H9 (cell line): ENCODE measurements at regions not wholly inside any gene's neighbourhood (a gene's known extent, or its start where the extent isn't known, plus 50 kb on each side); places are given as distances from the start of the nearest gene placed in this dataset.

ENCODE experiments used
- DNase-seq: peaks from one replicate; pipeline ENCODE4 v3.0.0-alpha.2; 2017
- H2AFZ ChIP-seq: one replicate; pipeline ENCODE4 v1.6.1; 2013; ENCODE audit warnings: mild to moderate bottlenecking, low read length, control low read depth, moderate library complexity
- H2AK5ac ChIP-seq: 2 replicates; pipeline ENCODE4 v1.6.1; 2013; ENCODE audit warnings: low read length, control low read depth, mixed read lengths; ENCODE audit not compliant: insufficient read length
- H2BK120ac ChIP-seq: one replicate; pipeline ENCODE4 v1.6.1; 2013; ENCODE audit warnings: low read depth, mild to moderate bottlenecking, low read length, control low read depth, inconsistent platforms; ENCODE audit not compliant: poor library complexity, severe bottlenecking
- H2BK12ac ChIP-seq: 2 replicates; pipeline ENCODE4 v1.6.1; 2013; ENCODE audit warnings: low read length, control low read depth, mixed read lengths, low read depth; ENCODE audit not compliant: insufficient read length
- H2BK15ac ChIP-seq: 2 replicates; pipeline ENCODE4 v1.6.1; 2013; ENCODE audit warnings: low read depth, low read length, control low read depth
- H2BK20ac ChIP-seq: one replicate; pipeline ENCODE4 v1.6.1; 2013; ENCODE audit warnings: low read depth, mild to moderate bottlenecking, low read length, control low read depth, inconsistent platforms; ENCODE audit not compliant: poor library complexity, severe bottlenecking
- H2BK5ac ChIP-seq: 2 replicates; pipeline ENCODE4 v1.6.1; 2013; ENCODE audit warnings: low read length, control low read depth, mixed read lengths; ENCODE audit not compliant: insufficient read length
- H3K14ac ChIP-seq: 2 replicates; pipeline ENCODE4 v1.6.1; 2013; ENCODE audit warnings: low read length, control low read depth; ENCODE audit not compliant: insufficient read depth
- H3K18ac ChIP-seq: 2 replicates; pipeline ENCODE4 v1.6.1; 2013; ENCODE audit warnings: low read depth, mild to moderate bottlenecking, mixed read lengths, low read length, control low read depth; ENCODE audit not compliant: insufficient read length
- H3K23ac ChIP-seq: 2 replicates; pipeline ENCODE4 v1.6.1; 2013; ENCODE audit warnings: low read length, control low read depth, mixed read lengths, low read depth; ENCODE audit not compliant: insufficient read length
- H3K23me2 ChIP-seq: 2 replicates; pipeline ENCODE4 v1.6.1; 2013; ENCODE audit warnings: low read depth, mild to moderate bottlenecking, mixed read lengths, low read length, control low read depth; ENCODE audit not compliant: insufficient read length, poor library complexity, severe bottlenecking
- H3K27ac ChIP-seq: 2 replicates; pipeline ENCODE4 v1.5.1; 2013; ENCODE audit warnings: low read length, control low read depth, mixed read lengths, low read depth; ENCODE audit not compliant: insufficient read length
- H3K27me3 ChIP-seq: 2 replicates; pipeline ENCODE4 v1.6.1; 2013; ENCODE audit warnings: low read length, control low read depth, inconsistent platforms; ENCODE audit not compliant: insufficient read depth
- H3K4ac ChIP-seq: 2 replicates; pipeline ENCODE4 v1.6.1; 2013; ENCODE audit warnings: low read depth, mild to moderate bottlenecking, control low read depth, inconsistent platforms, low read length, moderate library complexity
- H3K4me1 ChIP-seq: 2 replicates; pipeline ENCODE4 v1.6.1; 2013; ENCODE audit warnings: low read length, control low read depth, inconsistent platforms; ENCODE audit not compliant: insufficient read depth
- H3K4me2 ChIP-seq: 2 replicates; pipeline ENCODE4 v1.6.1; 2013; ENCODE audit warnings: low read length, control low read depth, mixed read lengths; ENCODE audit not compliant: insufficient read length, insufficient read depth
- H3K56ac ChIP-seq: 2 replicates; pipeline ENCODE4 v1.6.1; 2013; ENCODE audit warnings: low read depth, mild to moderate bottlenecking, mixed read lengths, low read length, control low read depth; ENCODE audit not compliant: insufficient read length
- H3K79me1 ChIP-seq: 2 replicates; pipeline ENCODE4 v1.6.1; 2013; ENCODE audit warnings: low read depth, mild to moderate bottlenecking, moderate library complexity, low read length, control low read depth, inconsistent platforms; ENCODE audit not compliant: insufficient read depth, poor library complexity, severe bottlenecking
- H3K79me2 ChIP-seq: 2 replicates; pipeline ENCODE4 v1.6.1; 2013; ENCODE audit warnings: low read length, control low read depth, inconsistent platforms; ENCODE audit not compliant: insufficient read depth
- H3K9ac ChIP-seq: 2 replicates; pipeline ENCODE4 v1.6.1; 2013; ENCODE audit warnings: low read length, control low read depth, mixed read lengths; ENCODE audit not compliant: insufficient read length; ENCODE audit errors: extremely low read depth
- H3K9me3 ChIP-seq: one replicate; pipeline ENCODE4 v1.6.1; 2013; ENCODE audit warnings: low read depth, low read length, inconsistent platforms; ENCODE audit not compliant: control insufficient read depth
- H3T11ph ChIP-seq: one replicate; pipeline ENCODE4 v1.6.1; 2013; ENCODE audit warnings: mild to moderate bottlenecking, low read length, control low read depth, inconsistent platforms
- H4K20me1 ChIP-seq: one replicate; pipeline ENCODE4 v1.6.1; 2013; ENCODE audit not compliant: control insufficient read depth, insufficient read length, insufficient read depth
- H4K5ac ChIP-seq: 2 replicates; pipeline ENCODE4 v1.6.1; 2013; ENCODE audit warnings: low read depth, mild to moderate bottlenecking, mixed read lengths, low read length, control low read depth; ENCODE audit not compliant: insufficient read length
- H4K8ac ChIP-seq: replicated peaks from 2 replicates; pipeline ENCODE4 v1.6.1; 2013; ENCODE audit warnings: low read length, control low read depth, mixed read lengths, low read depth; ENCODE audit not compliant: insufficient read length
- H4K91ac ChIP-seq: 2 replicates; pipeline ENCODE4 v1.6.1; 2013; ENCODE audit warnings: low read depth, mild to moderate bottlenecking, moderate library complexity, mixed read lengths, low read length, control low read depth; ENCODE audit not compliant: insufficient read length
- H3K27ac Mint-ChIP-seq, 3 experiments: 2 replicates in 2 of 3; 3 replicates in 1 of 3; pipeline ENCODE4 v1.8.0; 2020 to 2021; ENCODE audit warnings: mixed read lengths in 3 of 3, mild to moderate bottlenecking in 1 of 3, moderate library complexity in 1 of 3
- H3K27me3 Mint-ChIP-seq: 2 replicates; pipeline ENCODE4 v1.8.0; 2021; ENCODE audit warnings: low read depth, mild to moderate bottlenecking, moderate library complexity, mixed read lengths
- H3K36me3 Mint-ChIP-seq, 3 experiments: 2 replicates in 2 of 3; 3 replicates in 1 of 3; pipeline ENCODE4 v1.8.0; 2020 to 2021; ENCODE audit warnings: low read depth in 3 of 3, mixed read lengths in 3 of 3; ENCODE audit not compliant: insufficient read depth in 1 of 3
- H3K4me1 Mint-ChIP-seq, 2 experiments: 2 replicates each; pipeline ENCODE4 v1.8.0; 2020; ENCODE audit warnings: mixed read lengths in 2 of 2
- H3K4me3 Mint-ChIP-seq, 2 experiments: 2 replicates in 1 of 2; 3 replicates in 1 of 2; pipeline ENCODE4 v1.8.0; 2020 to 2021; ENCODE audit warnings: mild to moderate bottlenecking in 2 of 2, mixed read lengths in 2 of 2, moderate library complexity in 1 of 2
- H3K9me3 Mint-ChIP-seq, 2 experiments: 2 replicates in 1 of 2; 3 replicates in 1 of 2; pipeline ENCODE4 v1.8.0; 2020; ENCODE audit warnings: mild to moderate bottlenecking in 2 of 2, mixed read lengths in 2 of 2, moderate library complexity in 1 of 2
- WGBS: extraction: QIAGEN DNeasy Blood & Tissue Kit; methylation state at CpG from one replicate; pipeline ENCODE4 v1.1.7; 2013; ENCODE audit warnings: missing lambda C conversion rate, low lambda C conversion rate, mixed read lengths; ENCODE audit not compliant: insufficient read length; ENCODE audit errors: extremely low coverage; 5-methylcytosine and 5-hydroxymethylcytosine counted together
- TF ChIP-seq, protein P1 (sequence below): fragments of 200-600 bp; sonication (generic); conservative IDR thresholded peaks from 3 replicates; pipeline ENCODE4 v1.8.0; 2021; ENCODE audit warnings: antibody characterized with exemption, mild to moderate bottlenecking

DNA sequence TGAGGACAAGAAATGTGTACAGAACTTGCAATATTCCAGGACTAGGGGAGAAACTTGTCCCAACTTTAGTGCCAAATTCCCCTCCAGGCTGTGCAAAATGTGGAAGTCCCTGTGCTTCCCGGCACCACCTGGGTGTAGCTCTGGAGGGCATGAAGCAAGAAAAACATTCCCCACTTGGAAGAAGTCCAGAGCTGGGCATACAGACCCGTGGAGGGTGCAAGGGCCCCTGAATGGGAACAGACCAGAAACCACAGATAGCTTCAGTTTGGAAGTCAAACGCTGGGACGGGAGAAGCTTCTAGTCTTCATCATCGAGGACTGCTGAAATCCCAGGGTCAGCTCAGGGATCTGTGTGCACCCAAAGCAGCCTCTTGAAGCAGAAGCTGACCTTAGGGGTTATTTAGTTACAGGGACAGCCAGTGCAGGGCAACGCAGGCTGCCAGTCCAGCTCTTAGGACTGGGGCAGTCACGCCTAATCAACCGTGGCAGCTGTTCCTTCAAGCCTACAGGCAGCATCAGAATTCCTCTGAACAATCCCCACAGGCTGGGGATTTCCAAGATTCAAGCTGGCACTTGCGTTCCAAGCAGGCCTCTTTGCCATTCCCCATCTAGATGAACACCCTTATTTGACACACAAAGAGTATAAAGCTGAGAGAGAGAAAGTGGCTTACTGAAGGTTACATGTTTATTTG is 269.4 kb downstream of the LOXHD1 start:
- Histone ChIP-seq H3K23me2 (no peaks in the 10 kb centered on the region), H3K79me1 (no peaks in the 10 kb centered on the region), H3K9ac (no peak overlapping the region), H4K91ac (no peak overlapping the region), H3K4ac (no peak overlapping the region), H2BK5ac (no peak overlapping the region), H2BK12ac (no peak overlapping the region), H3K9me3 (no peaks in the 10 kb centered on the region), H3K14ac (no peak overlapping the region), H2AFZ (no peak overlapping the region), H3K56ac (no peak overlapping the region), H3K27me3 (no peaks in the 10 kb centered on the region), H2BK20ac (no peak overlapping the region), H3K23ac (no peak overlapping the region), H2BK120ac (no peak overlapping the region), H3K79me2 (no peaks in the 10 kb centered on the region), H4K5ac (no peak overlapping the region), H4K20me1 (no peaks in the 10 kb centered on the region), H3K18ac (no peak overlapping the region), H2AK5ac (no peak overlapping the region), H3K4me2 (no peak overlapping the region), H3K27ac (no peak overlapping the region), H4K8ac (no peak overlapping the region), H3T11ph (no peak overlapping the region), H3K4me1 (0 out of 2 replicates have a peak, but pooled peaks cover 2% of the 10 kb centered on the region), H2BK15ac (no peak overlapping the region)
- Mint-ChIP-seq H3K36me3 (no peaks in the 10 kb centered on the region), H3K4me1 (peaks cover 5% of the 10 kb centered on the region in 2 experiments), H3K4me3 (no peak overlapping the region), H3K27ac (no peak overlapping the region), H3K9me3 (no peaks in the 10 kb centered on the region), H3K27me3 (no peaks in the 10 kb centered on the region; the same call in 1 of the 2 replicates)
- no peak for DNase-seq
- no CpG with 5 or more reads among the region's 9 CpGs for WGBS
- TF ChIP-seq, protein P1, sequence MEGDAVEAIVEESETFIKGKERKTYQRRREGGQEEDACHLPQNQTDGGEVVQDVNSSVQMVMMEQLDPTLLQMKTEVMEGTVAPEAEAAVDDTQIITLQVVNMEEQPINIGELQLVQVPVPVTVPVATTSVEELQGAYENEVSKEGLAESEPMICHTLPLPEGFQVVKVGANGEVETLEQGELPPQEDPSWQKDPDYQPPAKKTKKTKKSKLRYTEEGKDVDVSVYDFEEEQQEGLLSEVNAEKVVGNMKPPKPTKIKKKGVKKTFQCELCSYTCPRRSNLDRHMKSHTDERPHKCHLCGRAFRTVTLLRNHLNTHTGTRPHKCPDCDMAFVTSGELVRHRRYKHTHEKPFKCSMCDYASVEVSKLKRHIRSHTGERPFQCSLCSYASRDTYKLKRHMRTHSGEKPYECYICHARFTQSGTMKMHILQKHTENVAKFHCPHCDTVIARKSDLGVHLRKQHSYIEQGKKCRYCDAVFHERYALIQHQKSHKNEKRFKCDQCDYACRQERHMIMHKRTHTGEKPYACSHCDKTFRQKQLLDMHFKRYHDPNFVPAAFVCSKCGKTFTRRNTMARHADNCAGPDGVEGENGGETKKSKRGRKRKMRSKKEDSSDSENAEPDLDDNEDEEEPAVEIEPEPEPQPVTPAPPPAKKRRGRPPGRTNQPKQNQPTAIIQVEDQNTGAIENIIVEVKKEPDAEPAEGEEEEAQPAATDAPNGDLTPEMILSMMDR, result no peak
